ENCODE measurements at regions not wholly inside any gene's neighbourhood (a gene's known extent, or its start where the extent isn't known, plus 50 kb on each side); places are given as distances from the start of the nearest gene placed in this dataset.
A peak's percentile ranks its signal among the peaks of the same experiment; 100 is the strongest.

- TF ChIP-seq, protein P1, sequence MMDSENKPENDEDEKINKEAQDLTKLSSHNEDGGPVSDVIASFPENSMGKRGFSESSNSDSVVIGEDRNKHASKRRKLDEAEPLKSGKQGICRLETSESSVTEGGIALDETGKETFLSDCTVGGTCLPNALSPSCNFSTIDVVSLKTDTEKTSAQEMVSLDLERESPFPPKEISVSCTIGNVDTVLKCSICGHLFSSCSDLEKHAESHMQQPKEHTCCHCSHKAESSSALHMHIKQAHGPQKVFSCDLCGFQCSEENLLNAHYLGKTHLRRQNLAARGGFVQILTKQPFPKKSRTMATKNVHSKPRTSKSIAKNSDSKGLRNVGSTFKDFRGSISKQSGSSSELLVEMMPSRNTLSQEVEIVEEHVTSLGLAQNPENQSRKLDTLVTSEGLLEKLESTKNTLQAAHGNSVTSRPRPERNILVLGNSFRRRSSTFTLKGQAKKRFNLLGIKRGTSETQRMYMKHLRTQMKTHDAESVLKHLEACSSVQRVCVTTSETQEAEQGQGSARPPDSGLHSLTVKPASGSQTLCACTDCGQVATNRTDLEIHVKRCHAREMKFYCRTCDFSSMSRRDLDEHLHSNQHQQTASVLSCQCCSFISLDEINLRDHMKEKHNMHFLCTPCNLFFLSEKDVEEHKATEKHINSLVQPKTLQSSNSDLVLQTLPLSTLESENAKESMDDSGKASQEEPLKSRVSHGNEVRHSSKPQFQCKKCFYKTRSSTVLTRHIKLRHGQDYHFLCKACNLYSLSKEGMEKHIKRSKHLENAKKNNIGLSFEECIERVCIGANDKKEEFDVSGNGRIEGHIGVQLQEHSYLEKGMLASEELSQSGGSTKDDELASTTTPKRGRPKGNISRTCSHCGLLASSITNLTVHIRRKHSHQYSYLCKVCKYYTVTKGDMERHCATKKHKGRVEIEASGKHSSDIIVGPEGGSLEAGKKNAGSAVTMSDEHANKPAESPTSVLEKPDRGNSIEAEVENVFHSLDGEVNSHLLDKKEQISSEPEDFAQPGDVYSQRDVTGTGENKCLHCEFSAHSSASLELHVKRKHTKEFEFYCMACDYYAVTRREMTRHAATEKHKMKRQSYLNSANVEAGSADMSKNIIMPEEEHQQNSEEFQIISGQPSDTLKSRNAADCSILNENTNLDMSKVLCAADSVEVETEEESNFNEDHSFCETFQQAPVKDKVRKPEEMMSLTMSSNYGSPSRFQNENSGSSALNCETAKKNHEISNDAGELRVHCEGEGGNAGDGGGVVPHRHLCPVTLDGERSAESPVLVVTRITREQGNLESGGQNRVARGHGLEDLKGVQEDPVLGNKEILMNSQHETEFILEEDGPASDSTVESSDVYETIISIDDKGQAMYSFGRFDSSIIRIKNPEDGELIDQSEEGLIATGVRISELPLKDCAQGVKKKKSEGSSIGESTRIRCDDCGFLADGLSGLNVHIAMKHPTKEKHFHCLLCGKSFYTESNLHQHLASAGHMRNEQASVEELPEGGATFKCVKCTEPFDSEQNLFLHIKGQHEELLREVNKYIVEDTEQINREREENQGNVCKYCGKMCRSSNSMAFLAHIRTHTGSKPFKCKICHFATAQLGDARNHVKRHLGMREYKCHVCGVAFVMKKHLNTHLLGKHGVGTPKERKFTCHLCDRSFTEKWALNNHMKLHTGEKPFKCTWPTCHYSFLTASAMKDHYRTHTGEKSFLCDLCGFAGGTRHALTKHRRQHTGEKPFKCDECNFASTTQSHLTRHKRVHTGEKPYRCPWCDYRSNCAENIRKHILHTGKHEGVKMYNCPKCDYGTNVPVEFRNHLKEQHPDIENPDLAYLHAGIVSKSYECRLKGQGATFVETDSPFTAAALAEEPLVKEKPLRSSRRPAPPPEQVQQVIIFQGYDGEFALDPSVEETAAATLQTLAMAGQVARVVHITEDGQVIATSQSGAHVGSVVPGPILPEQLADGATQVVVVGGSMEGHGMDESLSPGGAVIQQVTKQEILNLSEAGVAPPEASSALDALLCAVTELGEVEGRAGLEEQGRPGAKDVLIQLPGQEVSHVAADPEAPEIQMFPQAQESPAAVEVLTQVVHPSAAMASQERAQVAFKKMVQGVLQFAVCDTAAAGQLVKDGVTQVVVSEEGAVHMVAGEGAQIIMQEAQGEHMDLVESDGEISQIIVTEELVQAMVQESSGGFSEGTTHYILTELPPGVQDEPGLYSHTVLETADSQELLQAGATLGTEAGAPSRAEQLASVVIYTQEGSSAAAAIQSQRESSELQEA (CRISPR knock-in tag; IDR thresholded peaks at IDR 0.05; ENCODE audit: not compliant biosample characterization) = no peak
- TF ChIP-seq ZBTB40 (IDR thresholded peaks at IDR 0.05) (no peak), ZBTB40 (CRISPR knock-in tag; IDR thresholded peaks at IDR 0.05) (peak; percentile 72; the same call in 1 of the 2 replicates), KLF15 (CRISPR knock-in tag; IDR thresholded peaks at IDR 0.05; ENCODE audit: borderline replicate concordance) (no peak; the same call in 1 of the 2 replicates), MIXL1 (CRISPR knock-in tag; IDR thresholded peaks at IDR 0.05) (peak; percentile 97), TBX3 (IDR thresholded peaks at IDR 0.05; ENCODE audit: borderline replicate concordance) (peak; percentile 94), NFKBIZ (CRISPR knock-in tag; IDR thresholded peaks at IDR 0.05) (peak; percentile 79; the same call in 1 of the 2 replicates), HDAC6 (IDR thresholded peaks at IDR 0.05; ENCODE audit: low read depth, low read length) (no peak), GATA4 (IDR thresholded peaks at IDR 0.05; ENCODE audit: borderline replicate concordance, low read depth) (peak; percentile 95)
- TF ChIP-seq, protein P2, sequence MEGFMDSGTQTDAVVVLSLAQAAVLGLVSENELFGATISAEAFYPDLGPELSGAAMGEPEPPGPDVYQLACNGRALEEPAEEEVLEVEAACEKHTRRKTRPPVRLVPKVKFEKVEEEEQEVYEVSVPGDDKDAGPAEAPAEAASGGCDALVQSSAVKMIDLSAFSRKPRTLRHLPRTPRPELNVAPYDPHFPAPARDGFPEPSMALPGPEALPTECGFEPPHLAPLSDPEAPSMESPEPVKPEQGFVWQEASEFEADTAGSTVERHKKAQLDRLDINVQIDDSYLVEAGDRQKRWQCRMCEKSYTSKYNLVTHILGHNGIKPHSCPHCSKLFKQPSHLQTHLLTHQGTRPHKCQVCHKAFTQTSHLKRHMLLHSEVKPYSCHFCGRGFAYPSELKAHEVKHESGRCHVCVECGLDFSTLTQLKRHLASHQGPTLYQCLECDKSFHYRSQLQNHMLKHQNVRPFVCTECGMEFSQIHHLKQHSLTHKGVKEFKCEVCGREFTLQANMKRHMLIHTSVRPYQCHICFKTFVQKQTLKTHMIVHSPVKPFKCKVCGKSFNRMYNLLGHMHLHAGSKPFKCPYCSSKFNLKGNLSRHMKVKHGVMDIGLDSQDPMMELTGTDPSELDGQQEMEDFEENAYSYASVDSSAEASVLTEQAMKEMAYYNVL (CRISPR knock-in tag; IDR thresholded peaks at IDR 0.05; ENCODE audit: borderline replicate concordance) = no peak; the same call in 1 of the 2 replicates
These were observed 152.4 kb upstream of the COL21A1 start (continued) for GRCh38 chr6:56399672-56400263.

Data from HepG2 (cell line).